GM23338 (cell line): ENCODE measurements at regions not wholly inside any gene's neighbourhood (a gene's known extent, or its start where the extent isn't known, plus 50 kb on each side); places are given as distances from the start of the nearest gene placed in this dataset.

Experiments
- ATAC-seq: fragments of 200-7000 bp; cut with Tn5 transposase; 3 replicates; pipeline ENCODE4 v1.9.1; 2020
- DNase-seq: peaks from one replicate; pipeline ENCODE4 v3.0.0-alpha.2; 2015; ENCODE audit warnings: low spot score
- H2AFZ ChIP-seq: fragments of 200-600 bp; sonication (generic); 2 replicates; pipeline ENCODE4 v1.8.0; 2016; ENCODE audit warnings: antibody characterized with exemption, mild to moderate bottlenecking, moderate library complexity
- H3F3A ChIP-seq: fragments of 200-600 bp; sonication (generic); replicated peaks from 2 replicates; pipeline ENCODE4 v1.8.0; 2017; ENCODE audit warnings: antibody characterized with exemption, mixed run types, low read depth
- H3K27ac ChIP-seq: fragments of 200-600 bp; sonication (generic); 2 replicates; pipeline ENCODE4 v1.6.1; 2016; ENCODE audit warnings: low read depth
- H3K27me3 ChIP-seq: fragments of 200-600 bp; sonication (generic); 2 replicates; pipeline ENCODE4 v1.8.0; 2016; ENCODE audit warnings: mild to moderate bottlenecking, mixed run types, moderate library complexity; ENCODE audit not compliant: insufficient read depth
- H3K36me3 ChIP-seq: fragments of 200-600 bp; sonication (generic); 2 replicates; pipeline ENCODE4 v1.8.0; 2016; ENCODE audit warnings: mild to moderate bottlenecking; ENCODE audit not compliant: insufficient read depth
- H3K4me1 ChIP-seq: fragments of 200-600 bp; sonication (generic); 2 replicates; pipeline ENCODE4 v1.8.0; 2016; ENCODE audit warnings: mild to moderate bottlenecking, moderate library complexity; ENCODE audit not compliant: insufficient read depth
- H3K4me2 ChIP-seq: fragments of 200-600 bp; sonication (generic); 2 replicates; pipeline ENCODE4 v1.7.1; 2017; ENCODE audit warnings: mixed run types
- H3K4me3 ChIP-seq: fragments of 200-600 bp; sonication (generic); 2 replicates; pipeline ENCODE4 v1.6.1; 2016; ENCODE audit warnings: mixed run types
- H3K79me2 ChIP-seq: fragments of 200-600 bp; sonication (generic); replicated peaks from 2 replicates; pipeline ENCODE4 v1.8.0; 2017; ENCODE audit warnings: mild to moderate bottlenecking; ENCODE audit not compliant: insufficient read depth
- H3K9me2 ChIP-seq: fragments of 200-600 bp; sonication (generic); 2 replicates; pipeline ENCODE4 v1.8.0; 2017; ENCODE audit not compliant: insufficient read depth
- H4K20me1 ChIP-seq: fragments of 200-600 bp; sonication (generic); replicated peaks from 2 replicates; pipeline ENCODE4 v1.8.0; 2017; ENCODE audit warnings: mild to moderate bottlenecking; ENCODE audit not compliant: insufficient read depth
- H3K27ac Mint-ChIP-seq: 2 replicates; pipeline ENCODE4 v1.8.0; 2020; ENCODE audit warnings: inconsistent platforms, mild to moderate bottlenecking, moderate library complexity, mixed read lengths
- H3K27me3 Mint-ChIP-seq: 3 replicates; pipeline ENCODE4 v1.8.0; 2022; ENCODE audit warnings: low read depth, mild to moderate bottlenecking, moderate library complexity, mixed read lengths, inconsistent platforms; ENCODE audit not compliant: insufficient read depth, poor library complexity
- H3K36me3 Mint-ChIP-seq: 3 replicates; pipeline ENCODE4 v1.8.0; 2021; ENCODE audit warnings: low read depth, mild to moderate bottlenecking, inconsistent platforms, moderate library complexity, mixed read lengths
- H3K4me1 Mint-ChIP-seq: 3 replicates; pipeline ENCODE4 v1.8.0; 2020; ENCODE audit warnings: mild to moderate bottlenecking, inconsistent platforms, mixed read lengths
- H3K4me3 Mint-ChIP-seq: 3 replicates; pipeline ENCODE4 v1.8.0; 2021; ENCODE audit warnings: moderate library complexity, mild to moderate bottlenecking, inconsistent platforms, mixed read lengths
- H3K9me3 Mint-ChIP-seq: 3 replicates; pipeline ENCODE4 v1.8.0; 2020; ENCODE audit warnings: moderate library complexity, mild to moderate bottlenecking, inconsistent platforms, mixed read lengths
- CTCF ChIP-seq, 2 experiments: fragments of 200-600 bp in 1 of 2; sonication (generic) in 1 of 2; conservative IDR thresholded peaks; 2 replicates each; pipeline versions ENCODE4 v1.5.1 to v1.6.1; 2016 to 2017; ENCODE audit warnings: antibody characterized with exemption in 2 of 2, low read depth in 2 of 2, mild to moderate bottlenecking in 2 of 2, moderate library complexity in 1 of 2
- EZH2 ChIP-seq: fragments of 200-600 bp; sonication (generic); IDR thresholded peaks from one replicate; pipeline ENCODE4 v1.8.0; 2017; ENCODE audit warnings: antibody characterized with exemption, mild to moderate bottlenecking, low read depth; ENCODE audit not compliant: unreplicated experiment
- JUNB ChIP-seq: IDR thresholded peaks from one replicate; pipeline ENCODE4 v1.6.1; 2016; ENCODE audit warnings: antibody characterized with exemption; ENCODE audit not compliant: unreplicated experiment
- NANOG ChIP-seq: IDR thresholded peaks from 2 replicates; pipeline ENCODE4 v1.6.1; 2016; ENCODE audit warnings: antibody characterized with exemption, borderline replicate concordance
- POLR2AphosphoS5 ChIP-seq: IDR thresholded peaks from 2 replicates; pipeline ENCODE4 v1.6.1; 2016; ENCODE audit warnings: antibody characterized with exemption, low read depth
- STAT1 ChIP-seq: IDR thresholded peaks from one replicate; pipeline ENCODE4 v1.6.1; 2016; ENCODE audit warnings: antibody characterized with exemption; ENCODE audit not compliant: unreplicated experiment
- ZNF114 ChIP-seq: fragments of 250-450 bp; sonication (Bioruptor Pico); IDR thresholded peaks from 2 replicates; pipeline ENCODE4 v1.5.0; 2020; ENCODE audit warnings: mild to moderate bottlenecking, moderate library complexity
- ZNF331 ChIP-seq: fragments of 250-450 bp; sonication (Bioruptor Pico); IDR thresholded peaks from 2 replicates; pipeline ENCODE4 v1.5.0; 2020; ENCODE audit warnings: low read depth, mild to moderate bottlenecking, moderate library complexity
- TF ChIP-seq, protein P1 (sequence below): fragments of 250-450 bp; sonication (Bioruptor Pico); IDR thresholded peaks from 2 replicates; pipeline ENCODE4 v1.5.0; 2020; ENCODE audit warnings: mild to moderate bottlenecking, moderate library complexity
- TF ChIP-seq, protein P2 (sequence below): IDR thresholded peaks from one replicate; pipeline ENCODE4 v1.6.1; 2018; ENCODE audit warnings: antibody characterized with exemption; ENCODE audit not compliant: unreplicated experiment

- TF ChIP-seq, protein P1, sequence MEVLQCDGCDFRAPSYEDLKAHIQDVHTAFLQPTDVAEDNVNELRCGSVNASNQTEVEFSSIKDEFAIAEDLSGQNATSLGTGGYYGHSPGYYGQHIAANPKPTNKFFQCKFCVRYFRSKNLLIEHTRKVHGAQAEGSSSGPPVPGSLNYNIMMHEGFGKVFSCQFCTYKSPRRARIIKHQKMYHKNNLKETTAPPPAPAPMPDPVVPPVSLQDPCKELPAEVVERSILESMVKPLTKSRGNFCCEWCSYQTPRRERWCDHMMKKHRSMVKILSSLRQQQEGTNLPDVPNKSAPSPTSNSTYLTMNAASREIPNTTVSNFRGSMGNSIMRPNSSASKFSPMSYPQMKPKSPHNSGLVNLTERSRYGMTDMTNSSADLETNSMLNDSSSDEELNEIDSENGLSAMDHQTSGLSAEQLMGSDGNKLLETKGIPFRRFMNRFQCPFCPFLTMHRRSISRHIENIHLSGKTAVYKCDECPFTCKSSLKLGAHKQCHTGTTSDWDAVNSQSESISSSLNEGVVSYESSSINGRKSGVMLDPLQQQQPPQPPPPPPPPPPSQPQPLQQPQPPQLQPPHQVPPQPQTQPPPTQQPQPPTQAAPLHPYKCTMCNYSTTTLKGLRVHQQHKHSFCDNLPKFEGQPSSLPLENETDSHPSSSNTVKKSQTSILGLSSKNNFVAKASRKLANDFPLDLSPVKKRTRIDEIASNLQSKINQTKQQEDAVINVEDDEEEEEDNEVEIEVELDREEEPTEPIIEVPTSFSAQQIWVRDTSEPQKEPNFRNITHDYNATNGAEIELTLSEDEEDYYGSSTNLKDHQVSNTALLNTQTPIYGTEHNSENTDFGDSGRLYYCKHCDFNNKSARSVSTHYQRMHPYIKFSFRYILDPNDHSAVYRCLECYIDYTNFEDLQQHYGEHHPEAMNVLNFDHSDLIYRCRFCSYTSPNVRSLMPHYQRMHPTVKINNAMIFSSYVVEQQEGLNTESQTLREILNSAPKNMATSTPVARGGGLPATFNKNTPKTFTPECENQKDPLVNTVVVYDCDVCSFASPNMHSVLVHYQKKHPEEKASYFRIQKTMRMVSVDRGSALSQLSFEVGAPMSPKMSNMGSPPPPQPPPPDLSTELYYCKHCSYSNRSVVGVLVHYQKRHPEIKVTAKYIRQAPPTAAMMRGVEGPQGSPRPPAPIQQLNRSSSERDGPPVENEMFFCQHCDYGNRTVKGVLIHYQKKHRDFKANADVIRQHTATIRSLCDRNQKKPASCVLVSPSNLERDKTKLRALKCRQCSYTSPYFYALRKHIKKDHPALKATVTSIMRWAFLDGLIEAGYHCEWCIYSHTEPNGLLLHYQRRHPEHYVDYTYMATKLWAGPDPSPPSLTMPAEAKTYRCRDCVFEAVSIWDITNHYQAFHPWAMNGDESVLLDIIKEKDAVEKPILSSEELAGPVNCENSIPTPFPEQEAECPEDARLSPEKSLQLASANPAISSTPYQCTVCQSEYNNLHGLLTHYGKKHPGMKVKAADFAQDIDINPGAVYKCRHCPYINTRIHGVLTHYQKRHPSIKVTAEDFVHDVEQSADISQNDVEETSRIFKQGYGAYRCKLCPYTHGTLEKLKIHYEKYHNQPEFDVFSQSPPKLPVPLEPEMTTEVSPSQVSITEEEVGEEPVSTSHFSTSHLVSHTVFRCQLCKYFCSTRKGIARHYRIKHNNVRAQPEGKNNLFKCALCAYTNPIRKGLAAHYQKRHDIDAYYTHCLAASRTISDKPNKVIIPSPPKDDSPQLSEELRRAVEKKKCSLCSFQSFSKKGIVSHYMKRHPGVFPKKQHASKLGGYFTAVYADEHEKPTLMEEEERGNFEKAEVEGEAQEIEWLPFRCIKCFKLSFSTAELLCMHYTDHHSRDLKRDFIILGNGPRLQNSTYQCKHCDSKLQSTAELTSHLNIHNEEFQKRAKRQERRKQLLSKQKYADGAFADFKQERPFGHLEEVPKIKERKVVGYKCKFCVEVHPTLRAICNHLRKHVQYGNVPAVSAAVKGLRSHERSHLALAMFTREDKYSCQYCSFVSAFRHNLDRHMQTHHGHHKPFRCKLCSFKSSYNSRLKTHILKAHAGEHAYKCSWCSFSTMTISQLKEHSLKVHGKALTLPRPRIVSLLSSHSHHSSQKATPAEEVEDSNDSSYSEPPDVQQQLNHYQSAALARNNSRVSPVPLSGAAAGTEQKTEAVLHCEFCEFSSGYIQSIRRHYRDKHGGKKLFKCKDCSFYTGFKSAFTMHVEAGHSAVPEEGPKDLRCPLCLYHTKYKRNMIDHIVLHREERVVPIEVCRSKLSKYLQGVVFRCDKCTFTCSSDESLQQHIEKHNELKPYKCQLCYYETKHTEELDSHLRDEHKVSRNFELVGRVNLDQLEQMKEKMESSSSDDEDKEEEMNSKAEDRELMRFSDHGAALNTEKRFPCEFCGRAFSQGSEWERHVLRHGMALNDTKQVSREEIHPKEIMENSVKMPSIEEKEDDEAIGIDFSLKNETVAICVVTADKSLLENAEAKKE (CRISPR knock-in tag): no peak
- TF ChIP-seq NANOG (no peak), ZNF331 (no peak), EZH2 (no peak), POLR2AphosphoS5 (no peak), JUNB (no peak)
Observed at GRCh38 chr1:70671006-70671405, 259.9 kb downstream of the CTH start (continued).

GRCh38 chr1:70672442-70672888 is 261.4 kb downstream of the CTH start:
- Histone ChIP-seq H3K9me2 (no peaks in the 10 kb centered on the region), H3K4me3 (no peak overlapping the region), H3K27me3 (no peaks in the 10 kb centered on the region), H4K20me1 (no peaks in the 10 kb centered on the region), H3F3A (no peaks in the 10 kb centered on the region), H2AFZ (no peak overlapping the region), H3K27ac (no peak overlapping the region), H3K4me1 (peaks cover 19% of the 10 kb centered on the region), H3K36me3 (no peaks in the 10 kb centered on the region), H3K79me2 (no peaks in the 10 kb centered on the region), H3K4me2 (no peak overlapping the region)
- H3K36me3 Mint-ChIP-seq: no peaks in the 10 kb centered on the region
- H3K27ac Mint-ChIP-seq: no peak overlapping the region
- H3K9me3 Mint-ChIP-seq: no peaks in the 10 kb centered on the region
- TF ChIP-seq POLR2AphosphoS5 (no peak), ZNF114 (CRISPR knock-in tag) (no peak), EZH2 (no peak), STAT1 (no peak), CTCF (conservative IDR thresholded peaks at IDR 0.05; ENCODE audit: low read depth in 2 of 2) (no peak)
- TF ChIP-seq, protein P2, sequence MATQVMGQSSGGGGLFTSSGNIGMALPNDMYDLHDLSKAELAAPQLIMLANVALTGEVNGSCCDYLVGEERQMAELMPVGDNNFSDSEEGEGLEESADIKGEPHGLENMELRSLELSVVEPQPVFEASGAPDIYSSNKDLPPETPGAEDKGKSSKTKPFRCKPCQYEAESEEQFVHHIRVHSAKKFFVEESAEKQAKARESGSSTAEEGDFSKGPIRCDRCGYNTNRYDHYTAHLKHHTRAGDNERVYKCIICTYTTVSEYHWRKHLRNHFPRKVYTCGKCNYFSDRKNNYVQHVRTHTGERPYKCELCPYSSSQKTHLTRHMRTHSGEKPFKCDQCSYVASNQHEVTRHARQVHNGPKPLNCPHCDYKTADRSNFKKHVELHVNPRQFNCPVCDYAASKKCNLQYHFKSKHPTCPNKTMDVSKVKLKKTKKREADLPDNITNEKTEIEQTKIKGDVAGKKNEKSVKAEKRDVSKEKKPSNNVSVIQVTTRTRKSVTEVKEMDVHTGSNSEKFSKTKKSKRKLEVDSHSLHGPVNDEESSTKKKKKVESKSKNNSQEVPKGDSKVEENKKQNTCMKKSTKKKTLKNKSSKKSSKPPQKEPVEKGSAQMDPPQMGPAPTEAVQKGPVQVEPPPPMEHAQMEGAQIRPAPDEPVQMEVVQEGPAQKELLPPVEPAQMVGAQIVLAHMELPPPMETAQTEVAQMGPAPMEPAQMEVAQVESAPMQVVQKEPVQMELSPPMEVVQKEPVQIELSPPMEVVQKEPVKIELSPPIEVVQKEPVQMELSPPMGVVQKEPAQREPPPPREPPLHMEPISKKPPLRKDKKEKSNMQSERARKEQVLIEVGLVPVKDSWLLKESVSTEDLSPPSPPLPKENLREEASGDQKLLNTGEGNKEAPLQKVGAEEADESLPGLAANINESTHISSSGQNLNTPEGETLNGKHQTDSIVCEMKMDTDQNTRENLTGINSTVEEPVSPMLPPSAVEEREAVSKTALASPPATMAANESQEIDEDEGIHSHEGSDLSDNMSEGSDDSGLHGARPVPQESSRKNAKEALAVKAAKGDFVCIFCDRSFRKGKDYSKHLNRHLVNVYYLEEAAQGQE: no peak
- no peaks in the 10 kb centered on the region for H3K27me3 Mint-ChIP-seq
- no peak for DNase-seq
- H3K4me3 Mint-ChIP-seq: no peak overlapping the region
- H3K4me1 Mint-ChIP-seq: peaks cover 28% of the 10 kb centered on the region
- no peak for ATAC-seq
